DND-41 (cell line): ENCODE measurements at regions not wholly inside any gene's neighbourhood (a gene's known extent, or its start where the extent isn't known, plus 50 kb on each side); places are given as distances from the start of the nearest gene placed in this dataset.

Source experiments
- ATAC-seq: fragments of 200-7000 bp; cut with Tn5 transposase; 3 replicates; pipeline ENCODE4 v1.9.1; 2021; ENCODE audit warnings: low read depth; ENCODE audit not compliant: insufficient read depth
- DNase-seq: peaks from one replicate; pipeline ENCODE4 v3.0.0-alpha.2; 2020
- H2AFZ ChIP-seq: 2 replicates; pipeline ENCODE4 v1.6.0; 2012; ENCODE audit warnings: low read depth, low read length
- H3K27ac ChIP-seq: 2 replicates; pipeline ENCODE4 v1.5.1; 2012; ENCODE audit warnings: low read length, inconsistent platforms
- H3K27me3 ChIP-seq: fragments of 200-600 bp; sonication (generic); 2 replicates; pipeline ENCODE4 v1.6.0; 2012; ENCODE audit warnings: low read length, mild to moderate bottlenecking, inconsistent platforms; ENCODE audit not compliant: insufficient read depth, poor library complexity
- H3K36me3 ChIP-seq: 2 replicates; pipeline ENCODE4 v1.5.1; 2012; ENCODE audit warnings: low read length, inconsistent platforms; ENCODE audit not compliant: insufficient read depth
- H3K4me1 ChIP-seq: 2 replicates; pipeline ENCODE4 v1.5.1; 2012; ENCODE audit warnings: mild to moderate bottlenecking, low read length; ENCODE audit not compliant: insufficient read depth
- H3K4me2 ChIP-seq: 2 replicates; pipeline ENCODE4 v1.6.0; 2012; ENCODE audit warnings: mild to moderate bottlenecking, moderate library complexity, low read length, inconsistent platforms; ENCODE audit not compliant: insufficient read depth
- H3K4me3 ChIP-seq, 2 experiments: fragments of 200-600 bp in 1 of 2; shearing (Covaris generic) in 1 of 2; 2 replicates each; pipeline ENCODE4 v1.5.1; 2012 to 2016; ENCODE audit warnings: inconsistent platforms in 2 of 2, low read length in 2 of 2, mild to moderate bottlenecking in 2 of 2, low read depth in 1 of 2, moderate library complexity in 1 of 2
- H3K79me2 ChIP-seq: 2 replicates; pipeline ENCODE4 v1.6.0; 2012; ENCODE audit warnings: low read length, inconsistent platforms; ENCODE audit not compliant: insufficient read depth
- H3K9ac ChIP-seq: 2 replicates; pipeline ENCODE4 v1.6.0; 2012; ENCODE audit warnings: low read depth, mild to moderate bottlenecking, inconsistent platforms, low read length, moderate library complexity
- H3K9me3 ChIP-seq: 2 replicates; pipeline ENCODE4 v1.5.1; 2012; ENCODE audit warnings: low read length, moderate library complexity, mild to moderate bottlenecking, inconsistent platforms; ENCODE audit not compliant: insufficient read depth, severe bottlenecking
- H4K20me1 ChIP-seq: 2 replicates; pipeline ENCODE4 v1.6.0; 2012; ENCODE audit warnings: low read length; ENCODE audit not compliant: insufficient read depth
- CTCF ChIP-seq: IDR thresholded peaks from 2 replicates; pipeline ENCODE4 v1.5.1; 2012; ENCODE audit warnings: borderline replicate concordance, low read length, moderate library complexity, mild to moderate bottlenecking; ENCODE audit not compliant: poor library complexity, severe bottlenecking; ENCODE audit errors: extremely low read depth
- EZH2 ChIP-seq: IDR thresholded peaks from 3 replicates; pipeline ENCODE4 v1.6.1; 2012; ENCODE audit warnings: borderline replicate concordance, low read depth, mild to moderate bottlenecking, moderate library complexity, low read length, inconsistent platforms; ENCODE audit not compliant: severe bottlenecking

- Histone ChIP-seq H3K27ac (no peak overlapping the region), H3K9me3 (no peaks in the 10 kb centered on the region), H3K36me3 (no peaks in the 10 kb centered on the region), H3K4me2 (no peak overlapping the region), H3K4me1 (0 out of 2 replicates have a peak, but pooled peaks cover 2% of the 10 kb centered on the region), H3K27me3 (peaks cover under 1% of the 10 kb centered on the region), H2AFZ (no peak overlapping the region), H4K20me1 (no peaks in the 10 kb centered on the region), H3K79me2 (no peaks in the 10 kb centered on the region), H3K9ac (no peak overlapping the region), H3K4me3 (no peak overlapping the region)
- no peak for ATAC-seq
- TF ChIP-seq EZH2 (no peak), CTCF (no peak)
- DNase-seq = no peak
These were observed 424.5 kb downstream of the SOX2 start for GRCh38 chr3:182136008-182136910.

- DNase-seq (no peak), ATAC-seq (no peak)
- Histone ChIP-seq H3K79me2 (no peaks in the 10 kb centered on the region), H3K4me2 (no peak overlapping the region), H3K36me3 (no peaks in the 10 kb centered on the region), H3K27me3 (no peaks in the 10 kb centered on the region), H3K4me1 (0 out of 2 replicates have a peak, but pooled peaks cover 2% of the 10 kb centered on the region), H4K20me1 (no peaks in the 10 kb centered on the region), H2AFZ (no peak overlapping the region), H3K4me3 (no peak overlapping the region), H3K9me3 (no peaks in the 10 kb centered on the region), H3K9ac (no peak overlapping the region), H3K27ac (no peak overlapping the region)
- TF ChIP-seq EZH2 (no peak), CTCF (no peak)
These were observed 426.7 kb downstream of the SOX2 start for GRCh38 chr3:182138393-182138792.

- ATAC-seq = peak; percentile 75
- H3K4me3 ChIP-seq = no peak overlapping the region
- 0 out of 2 replicates have a peak, but pooled peaks cover 2% of the 10 kb centered on the region for H3K4me1 ChIP-seq
- H3K4me2 ChIP-seq = no peak overlapping the region
- H3K9me3 ChIP-seq = no peaks in the 10 kb centered on the region
- H3K79me2 ChIP-seq = no peaks in the 10 kb centered on the region
- H3K27me3 ChIP-seq = no peaks in the 10 kb centered on the region
- H3K36me3 ChIP-seq = no peaks in the 10 kb centered on the region
- TF ChIP-seq EZH2 (no peak), CTCF (peak; percentile 15)
- H3K27ac ChIP-seq = no peak overlapping the region
- H3K9ac ChIP-seq = no peak overlapping the region
- DNase-seq = peak; percentile 30
- no peaks in the 10 kb centered on the region for H4K20me1 ChIP-seq
- no peak overlapping the region for H2AFZ ChIP-seq
These were observed 428.1 kb downstream of the SOX2 start for GRCh38 chr3:182139627-182140357.
